H1 (cell line): ENCODE measurements at regions not wholly inside any gene's neighbourhood (a gene's known extent, or its start where the extent isn't known, plus 50 kb on each side); places are given as distances from the start of the nearest gene placed in this dataset.

Experiments
- CTCF ChIA-PET: fragments of 300-600 bp; sonication (Branson Sonifier 250); formaldehyde crosslinking; loops from one replicate; lab custom pipeline; 2021; ENCODE audit not compliant: partially characterized antibody; lab: Charles Lee
- POLR2A ChIA-PET: fragments of 300-600 bp; sonication (Branson Sonifier 250); formaldehyde crosslinking; loops from one replicate; lab custom pipeline; 2021; ENCODE audit warnings: inconsistent platforms; ENCODE audit not compliant: partially characterized antibody; lab: Charles Lee
- DNase-seq, 2 experiments: peaks; one replicate each; pipeline versions ENCODE4 v3.0.0 to v3.0.0-alpha.2; 2010 to 2022; ENCODE audit warnings: low spot score in 2 of 2, low read depth in 1 of 2, mixed read lengths in 1 of 2
- FAIRE-seq: peaks from 2 replicates; lab custom pipeline; 2011; peaks lifted over from hg19 to GRCh38; lab: Jason Lieb, UNC
- H2AFZ ChIP-seq: 2 replicates; pipeline ENCODE4 v1.8.1; 2012; ENCODE audit warnings: low read length, inconsistent platforms
- H2AK5ac ChIP-seq: 2 replicates; pipeline ENCODE4 v1.6.1; 2013; ENCODE audit warnings: low read depth, low read length
- H2BK120ac ChIP-seq: replicated peaks from 2 replicates; pipeline ENCODE3; 2013; ENCODE audit warnings: low read depth, low read length, inconsistent platforms
- H2BK12ac ChIP-seq: 2 replicates; pipeline ENCODE4 v1.6.1; 2013; ENCODE audit warnings: low read depth, low read length
- H2BK15ac ChIP-seq: 2 replicates; pipeline ENCODE4 v1.6.1; 2013; ENCODE audit warnings: low read length
- H2BK20ac ChIP-seq: 2 replicates; pipeline ENCODE4 v1.6.1; 2013; ENCODE audit warnings: low read length
- H2BK5ac ChIP-seq: 2 replicates; pipeline ENCODE4 v1.6.1; 2013; ENCODE audit warnings: low read depth, low read length
- H3K14ac ChIP-seq: 2 replicates; pipeline ENCODE4 v1.6.1; 2013; ENCODE audit warnings: inconsistent platforms; ENCODE audit not compliant: insufficient read length
- H3K18ac ChIP-seq: 2 replicates; pipeline ENCODE4 v1.6.1; 2013; ENCODE audit warnings: low read length; ENCODE audit errors: extremely low read depth
- H3K23ac ChIP-seq: 2 replicates; pipeline ENCODE4 v1.6.1; 2013; ENCODE audit warnings: inconsistent platforms; ENCODE audit not compliant: insufficient read length
- H3K23me2 ChIP-seq: 2 replicates; pipeline ENCODE4 v1.6.1; 2013; ENCODE audit warnings: low read depth, low read length
- H3K27ac ChIP-seq: 2 replicates; pipeline ENCODE4 v1.6.1; 2011; ENCODE audit warnings: low read depth, low read length, inconsistent platforms
- H3K27me3 ChIP-seq, 4 experiments: replicated peaks in 1 of 4; 1 replicate in 1 of 4; 2 replicates in 3 of 4; pipeline versions ENCODE4 v1.6.1 to v1.8.1; 2011 to 2013; ENCODE audit warnings: low read length in 3 of 4, mild to moderate bottlenecking in 3 of 4, inconsistent platforms in 2 of 4, mixed read lengths in 2 of 4, moderate library complexity in 1 of 4; ENCODE audit not compliant: control insufficient read depth in 3 of 4, insufficient read depth in 3 of 4; ENCODE audit errors: extremely low read depth in 1 of 4
- H3K36me3 ChIP-seq, 4 experiments: 2 replicates each; pipeline versions ENCODE4 v1.6.1 to v1.8.1; 2011 to 2013; ENCODE audit warnings: mild to moderate bottlenecking in 4 of 4, low read length in 3 of 4, moderate library complexity in 2 of 4, control low read depth in 1 of 4, inconsistent platforms in 1 of 4; ENCODE audit not compliant: insufficient read depth in 4 of 4, control insufficient read depth in 2 of 4
- H3K4ac ChIP-seq: replicated peaks from 2 replicates; pipeline ENCODE3; 2013; ENCODE audit warnings: low read length, low read depth, mixed read lengths, inconsistent platforms; ENCODE audit not compliant: insufficient read length
- H3K4me1 ChIP-seq, 4 experiments: replicated peaks in 1 of 4; 1 replicate in 1 of 4; 2 replicates in 3 of 4; pipeline versions ENCODE4 v1.6.1 to v1.8.1; 2011 to 2013; ENCODE audit warnings: low read length in 3 of 4, inconsistent platforms in 2 of 4, mixed read lengths in 1 of 4; ENCODE audit not compliant: insufficient read depth in 4 of 4, control insufficient read depth in 3 of 4
- H3K4me2 ChIP-seq, 2 experiments: 2 replicates each; pipeline versions ENCODE4 v1.6.1 to v1.8.1; 2011 to 2013; ENCODE audit warnings: low read depth in 2 of 2, low read length in 2 of 2, control low read depth in 1 of 2, inconsistent platforms in 1 of 2, mild to moderate bottlenecking in 1 of 2; ENCODE audit not compliant: insufficient read depth in 1 of 2
- H3K4me3 ChIP-seq, 4 experiments: fragments of 200-600, 300-600 bp in 1 of 4; sonication (generic), shearing (Covaris generic), sonication (Bioruptor Twin) in 1 of 4; 2 replicates each; pipeline versions ENCODE4 v1.5.1 to v1.8.1; 2011 to 2016; ENCODE audit warnings: low read length in 4 of 4, low read depth in 3 of 4, control low read depth in 2 of 4, inconsistent platforms in 2 of 4, mild to moderate bottlenecking in 2 of 4, mixed read lengths in 1 of 4, moderate library complexity in 1 of 4; ENCODE audit not compliant: insufficient read depth in 2 of 4; ENCODE audit errors: extremely low read depth in 1 of 4
- H3K56ac ChIP-seq: replicated peaks from 2 replicates; pipeline ENCODE3; 2013; ENCODE audit warnings: low read depth, mild to moderate bottlenecking, mixed read lengths, low read length, inconsistent platforms; ENCODE audit not compliant: insufficient read length
- H3K79me1 ChIP-seq: 2 replicates; pipeline ENCODE4 v1.6.1; 2013; ENCODE audit warnings: low read depth, low read length, control low read depth
- H3K79me2 ChIP-seq, 2 experiments: 2 replicates each; pipeline versions ENCODE4 v1.6.1 to v1.8.1; 2012 to 2013; ENCODE audit warnings: low read length in 2 of 2, mild to moderate bottlenecking in 2 of 2, inconsistent platforms in 1 of 2; ENCODE audit not compliant: insufficient read depth in 2 of 2, control insufficient read depth in 1 of 2
- H3K9ac ChIP-seq, 4 experiments: replicated peaks in 1 of 4; 1 replicate in 1 of 4; 2 replicates in 3 of 4; pipeline versions ENCODE4 v1.6.1 to v1.8.1; 2011 to 2013; ENCODE audit warnings: low read depth in 3 of 4, low read length in 3 of 4, control low read depth in 2 of 4, mild to moderate bottlenecking in 2 of 4, moderate library complexity in 2 of 4, inconsistent platforms in 1 of 4; ENCODE audit errors: extremely low read depth in 1 of 4
- H3K9me3 ChIP-seq, 2 experiments: 2 replicates each; pipeline versions ENCODE4 v1.6.1 to v1.8.1; 2012 to 2013; ENCODE audit warnings: mild to moderate bottlenecking in 2 of 2, moderate library complexity in 2 of 2, control low read depth in 1 of 2, inconsistent platforms in 1 of 2, low read depth in 1 of 2, low read length in 1 of 2, mixed read lengths in 1 of 2; ENCODE audit not compliant: insufficient read depth in 2 of 2
- H4K20me1 ChIP-seq, 2 experiments: replicated peaks in 1 of 2; 2 replicates each; pipeline versions ENCODE3 to v1.8.1; 2011 to 2013; ENCODE audit warnings: inconsistent platforms in 2 of 2, low read length in 2 of 2, mild to moderate bottlenecking in 1 of 2; ENCODE audit not compliant: insufficient read depth in 2 of 2, control insufficient read depth in 1 of 2
- H4K5ac ChIP-seq: 2 replicates; pipeline ENCODE4 v1.6.1; 2013; ENCODE audit warnings: low read length, low read depth, mixed read lengths, inconsistent platforms; ENCODE audit not compliant: insufficient read length
- H4K8ac ChIP-seq: 2 replicates; pipeline ENCODE4 v1.8.0; 2013; ENCODE audit warnings: mild to moderate bottlenecking, moderate library complexity, low read length, inconsistent platforms; ENCODE audit not compliant: insufficient read depth; ENCODE audit errors: extremely low read depth
- H4K91ac ChIP-seq: replicated peaks from 2 replicates; pipeline ENCODE3; 2013; ENCODE audit warnings: low read length, mixed read lengths, inconsistent platforms; ENCODE audit not compliant: insufficient read length
- FOSL1 ChIP-seq: IDR thresholded peaks from 2 replicates; pipeline ENCODE4 v1.6.1; 2011; ENCODE audit warnings: mild to moderate bottlenecking, low read depth, low read length, moderate library complexity; ENCODE audit not compliant: insufficient read depth
- HDAC2 ChIP-seq, 2 experiments: fragments of 300-600 bp in 1 of 2; sonication (generic) in 1 of 2; IDR thresholded peaks; 2 replicates each; pipeline ENCODE4 v1.6.1; 2011 to 2012; ENCODE audit warnings: low read depth in 2 of 2, low read length in 2 of 2, mild to moderate bottlenecking in 2 of 2, moderate library complexity in 2 of 2, borderline replicate concordance in 1 of 2, inconsistent platforms in 1 of 2
- RAD21 ChIP-seq, 2 experiments: IDR thresholded peaks in 1 of 2; conservative IDR thresholded peaks in 1 of 2; 2 replicates each; pipeline ENCODE4 v1.6.1; 2011; ENCODE audit warnings: low read depth in 2 of 2, low read length in 2 of 2, improper control_type of control experiment in 1 of 2, inconsistent platforms in 1 of 2, mild to moderate bottlenecking in 1 of 2, moderate library complexity in 1 of 2
- WGBS, 2 experiments: shearing (Covaris generic) in 1 of 2; methylation state at CpG; one replicate each; pipeline versions ENCODE4 v1.1.6 to v1.1.7; 2013 to 2015; ENCODE audit warnings: low lambda C conversion rate in 2 of 2, mixed read lengths in 2 of 2, inconsistent platforms in 1 of 2, low coverage in 1 of 2, missing lambda C conversion rate in 1 of 2; ENCODE audit not compliant: insufficient replicate concordance in 2 of 2, insufficient coverage in 1 of 2, insufficient read length in 1 of 2; ENCODE audit errors: extremely low coverage in 1 of 2, missing lambda C conversion rate in 1 of 2; 5-methylcytosine and 5-hydroxymethylcytosine counted together
- TF ChIP-seq, protein P1 (sequence below), 3 experiments: IDR thresholded peaks; 1 replicate in 2 of 3; 2 replicates in 1 of 3; pipeline versions ENCODE4 v1.5.1 to v1.6.1; 2011; ENCODE audit warnings: low read length in 3 of 3, mild to moderate bottlenecking in 3 of 3, inconsistent platforms in 2 of 3, low read depth in 1 of 3, moderate library complexity in 1 of 3; ENCODE audit not compliant: insufficient read depth in 1 of 3; ENCODE audit errors: control extremely low read depth in 1 of 3

DNA sequence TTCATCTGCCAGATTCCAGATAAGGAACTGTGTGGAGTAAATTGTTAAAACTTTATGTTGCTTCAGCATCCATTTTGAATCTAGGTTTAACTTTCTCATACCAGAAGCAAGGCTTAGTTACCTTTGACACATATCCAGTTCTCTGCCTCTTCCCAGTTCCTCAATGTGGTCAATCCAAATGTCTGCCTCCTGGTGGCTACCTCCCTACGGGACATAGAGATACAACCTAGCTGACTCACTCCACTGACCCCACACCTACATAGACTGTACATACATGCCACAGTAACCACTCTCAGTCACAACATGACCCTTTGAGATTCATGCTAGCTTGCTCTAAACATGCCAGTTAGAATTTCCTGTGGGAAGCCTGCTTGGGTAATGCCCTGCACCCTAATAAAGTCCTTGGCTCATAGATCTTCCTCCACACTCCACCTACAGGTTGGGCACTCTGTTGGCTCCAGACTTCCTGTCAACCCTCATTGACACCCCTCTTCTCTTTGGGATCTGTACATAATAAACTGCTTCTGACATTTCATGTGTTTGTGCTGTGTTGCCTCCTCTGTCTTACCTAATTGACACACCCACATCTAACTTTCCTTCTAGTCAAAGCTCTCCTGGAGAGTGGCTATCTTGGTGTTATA, 278.1 kb downstream of the HTR7 start:
- ChIA-PET POLR2A (interaction anchor here (0.7 kb wide), 1 partner anchor 13 kb away, joined by 3 read pairs; no protein-coding TSS in a partner anchor), CTCF (interaction anchor here (0.6 to 2.8 kb wide), 10 partner anchors 10 to 439 kb away, joined by 3 to 13 read pairs (median 4); no protein-coding TSS in a partner anchor)
- FAIRE-seq (peak; percentile 92), DNase-seq (peak in 1 of 2 experiments; percentile 15)
- Histone ChIP-seq H3K4me2 (no peak overlapping the region), H3K27ac (no peak overlapping the region), H3K9me3 (no peaks in the 10 kb centered on the region), H2BK20ac (no peak overlapping the region), H3K4ac (no peak overlapping the region), H4K8ac (no peak overlapping the region), H3K23ac (no peak overlapping the region), H4K20me1 (no peaks in the 10 kb centered on the region), H2BK5ac (no peak overlapping the region), H3K23me2 (no peaks in the 10 kb centered on the region), H3K18ac (no peak overlapping the region), H3K36me3 (no peaks in the 10 kb centered on the region), H3K27me3 (no peaks in the 10 kb centered on the region), H3K4me1 (no peaks in the 10 kb centered on the region), H3K9ac (no peak overlapping the region), H2BK12ac (no peak overlapping the region), H2BK120ac (no peak overlapping the region), H3K56ac (no peak overlapping the region), H3K79me2 (no peaks in the 10 kb centered on the region), H4K5ac (no peak overlapping the region), H2BK15ac (no peak overlapping the region), H4K91ac (no peak overlapping the region), H3K79me1 (no peaks in the 10 kb centered on the region), H2AK5ac (no peak overlapping the region), H2AFZ (0 out of 2 replicates have a peak overlapping the region, but pooled peaks have one; percentile 4), H3K14ac (no peak overlapping the region), H3K4me3 (no peak overlapping the region)
- TF ChIP-seq FOSL1, result no peak
- no peak for TF ChIP-seq HDAC2 (IDR thresholded peaks at IDR 0.05; ENCODE audit: borderline replicate concordance in 1 of 2, low read depth in 2 of 2, low read length in 2 of 2)
- TF ChIP-seq RAD21 (IDR thresholded peaks at IDR 0.05 in 1 of 2, conservative IDR thresholded peaks at IDR 0.05 in 1 of 2; ENCODE audit: low read depth in 2 of 2, low read length in 2 of 2), result peak; percentile 58 to 69
- TF ChIP-seq, protein P1, sequence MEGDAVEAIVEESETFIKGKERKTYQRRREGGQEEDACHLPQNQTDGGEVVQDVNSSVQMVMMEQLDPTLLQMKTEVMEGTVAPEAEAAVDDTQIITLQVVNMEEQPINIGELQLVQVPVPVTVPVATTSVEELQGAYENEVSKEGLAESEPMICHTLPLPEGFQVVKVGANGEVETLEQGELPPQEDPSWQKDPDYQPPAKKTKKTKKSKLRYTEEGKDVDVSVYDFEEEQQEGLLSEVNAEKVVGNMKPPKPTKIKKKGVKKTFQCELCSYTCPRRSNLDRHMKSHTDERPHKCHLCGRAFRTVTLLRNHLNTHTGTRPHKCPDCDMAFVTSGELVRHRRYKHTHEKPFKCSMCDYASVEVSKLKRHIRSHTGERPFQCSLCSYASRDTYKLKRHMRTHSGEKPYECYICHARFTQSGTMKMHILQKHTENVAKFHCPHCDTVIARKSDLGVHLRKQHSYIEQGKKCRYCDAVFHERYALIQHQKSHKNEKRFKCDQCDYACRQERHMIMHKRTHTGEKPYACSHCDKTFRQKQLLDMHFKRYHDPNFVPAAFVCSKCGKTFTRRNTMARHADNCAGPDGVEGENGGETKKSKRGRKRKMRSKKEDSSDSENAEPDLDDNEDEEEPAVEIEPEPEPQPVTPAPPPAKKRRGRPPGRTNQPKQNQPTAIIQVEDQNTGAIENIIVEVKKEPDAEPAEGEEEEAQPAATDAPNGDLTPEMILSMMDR (IDR thresholded peaks at IDR 0.05; ENCODE audit: control extremely low read depth in 1 of 3, insufficient read depth in 1 of 3, low read depth in 1 of 3, low read length in 3 of 3), result peak; percentile 44 to 61 (median 56)
- WGBS, 2 experiments, result 85% methylated on average over 1 of the region's 1 CpG; no CpG with 5 or more reads in 1 of the 2 experiments
